ENCODE measurements at regions not wholly inside any gene's neighbourhood (a gene's known extent, or its start where the extent isn't known, plus 50 kb on each side); places are given as distances from the start of the nearest gene placed in this dataset.

- Histone ChIP-seq H3K9me3 (no peaks in the 10 kb centered on the region), H3K9ac (ENCODE audit: low read depth in 2 of 2, low read length in 2 of 2) (no peak overlapping the region), H3K36me3 (no peaks in the 10 kb centered on the region), H3K4me1 (peaks cover 3% of the 10 kb centered on the region), H3K27me3 (no peaks in the 10 kb centered on the region), H3K4me3 (no peak overlapping the region), H3K27ac (no peak overlapping the region)
- intact Hi-C loops (cut with DNase I) = loop anchor here (5.0 kb wide), 1 partner anchor 408 kb away; no protein-coding TSS in a partner anchor
- DNase-seq = no peak
- TF ChIP-seq CTCF (IDR thresholded peaks at IDR 0.05) = no peak
Observed at GRCh38 chr17:72535779-72536178, 415.0 kb downstream of the SOX9 start.

GRCh38 chr17:72536788-72537187, 416.0 kb downstream of the SOX9 start:
- Histone ChIP-seq H3K4me3 (no peak overlapping the region), H3K9ac (ENCODE audit: low read depth in 2 of 2, low read length in 2 of 2) (no peak overlapping the region), H3K36me3 (no peaks in the 10 kb centered on the region), H3K4me1 (no peaks in the 10 kb centered on the region), H3K9me3 (no peaks in the 10 kb centered on the region), H3K27me3 (no peaks in the 10 kb centered on the region), H3K27ac (no peak overlapping the region)
- no peak for TF ChIP-seq CTCF (IDR thresholded peaks at IDR 0.05)
- intact Hi-C loops (cut with DNase I) = loop anchor here (5.0 kb wide), 1 partner anchor 409 kb away; no protein-coding TSS in a partner anchor
- no peak for DNase-seq

- Histone ChIP-seq H3K4me3 (no peak overlapping the region), H3K36me3 (no peaks in the 10 kb centered on the region), H3K9me3 (no peaks in the 10 kb centered on the region), H3K9ac (ENCODE audit: low read depth in 2 of 2, low read length in 2 of 2) (peak overlapping the region; percentile 3 to 48), H3K27ac (no peak overlapping the region), H3K27me3 (no peaks in the 10 kb centered on the region), H3K4me1 (no peaks in the 10 kb centered on the region)
- no peak for DNase-seq
- TF ChIP-seq CTCF (IDR thresholded peaks at IDR 0.05) = no peak
- intact Hi-C loops (cut with DNase I) = loop anchor here (5.0 kb wide), 1 partner anchor 411 kb away; no protein-coding TSS in a partner anchor
Observed at GRCh38 chr17:72538443-72538842, 417.6 kb downstream of the SOX9 start.

GRCh38 chr17:72538901-72539352, 418.1 kb downstream of the SOX9 start:
- DNase-seq = no peak
- Histone ChIP-seq H3K4me3 (no peak overlapping the region), H3K4me1 (no peaks in the 10 kb centered on the region), H3K27me3 (no peaks in the 10 kb centered on the region), H3K36me3 (no peaks in the 10 kb centered on the region), H3K9ac (ENCODE audit: low read depth in 2 of 2, low read length in 2 of 2) (peak overlapping the region in 1 of 2 donors; percentile 48), H3K27ac (no peak overlapping the region), H3K9me3 (no peaks in the 10 kb centered on the region)
- TF ChIP-seq CTCF (IDR thresholded peaks at IDR 0.05) = no peak
- intact Hi-C loops (cut with DNase I) = loop anchor here (5.0 kb wide), 1 partner anchor 412 kb away; no protein-coding TSS in a partner anchor

- no peaks in the 10 kb centered on the region for H3K4me1 ChIP-seq
- TF ChIP-seq CTCF (IDR thresholded peaks at IDR 0.05) = peak; percentile 79
- peak overlapping the region; percentile 47 to 54 for H3K9ac ChIP-seq (ENCODE audit: low read depth in 2 of 2, low read length in 2 of 2)
- intact Hi-C loops (cut with DNase I) = loop anchor here (5.0 to 10.0 kb wide), 4 partner anchors 413 to 1905 kb away; no protein-coding TSS in a partner anchor
- H3K36me3 ChIP-seq = no peaks in the 10 kb centered on the region
- H3K27ac ChIP-seq = peak overlapping the region; percentile 60
- no peak overlapping the region for H3K4me3 ChIP-seq
- H3K27me3 ChIP-seq = no peaks in the 10 kb centered on the region
- no peaks in the 10 kb centered on the region for H3K9me3 ChIP-seq
- peak; percentile 81 for DNase-seq
Observed at GRCh38 chr17:72539981-72540897, 419.4 kb downstream of the SOX9 start.

Data from colonic mucosa (tissue), 4 donors.